NB4 (cell line): ENCODE measurements at regions not wholly inside any gene's neighbourhood (a gene's known extent, or its start where the extent isn't known, plus 50 kb on each side); places are given as distances from the start of the nearest gene placed in this dataset.

ENCODE experiments used
- DNase-seq: peaks from one replicate; pipeline ENCODE4 v3.0.0; 2010; ENCODE audit warnings: low read depth
- H3K4me3 ChIP-seq: one replicate; pipeline ENCODE4 v1.5.1; 2011; ENCODE audit warnings: mild to moderate bottlenecking, low read depth, low read length, moderate library complexity
- CTCF ChIP-seq: IDR thresholded peaks from one replicate; pipeline ENCODE4 v1.5.1; 2012; ENCODE audit warnings: low read depth, low read length
- MAX ChIP-seq: IDR thresholded peaks from 2 replicates; pipeline ENCODE4 v1.6.1; 2011; ENCODE audit warnings: low read depth, low read length
- MYC ChIP-seq: IDR thresholded peaks from 2 replicates; pipeline ENCODE4 v1.6.1; 2011; ENCODE audit warnings: low read depth, low read length
- POLR2A ChIP-seq: IDR thresholded peaks from 2 replicates; pipeline ENCODE4 v1.6.1; 2011; ENCODE audit warnings: mild to moderate bottlenecking; ENCODE audit not compliant: insufficient read length; ENCODE audit errors: extremely low read depth

GRCh38 chr16:79267781-79268180 is 332.8 kb downstream of the MAF start:
- no peak overlapping the region for H3K4me3 ChIP-seq
- DNase-seq, result no peak
- TF ChIP-seq POLR2A (no peak), CTCF (no peak), MAX (no peak), MYC (no peak)

GRCh38 chr16:79267146-79267545 is 333.4 kb downstream of the MAF start:
- TF ChIP-seq MAX (no peak), CTCF (no peak), MYC (no peak), POLR2A (no peak)
- no peak for DNase-seq
- no peak overlapping the region for H3K4me3 ChIP-seq

GRCh38 chr16:79265701-79266100 is 334.8 kb downstream of the MAF start:
- no peak for DNase-seq
- H3K4me3 ChIP-seq, result no peak overlapping the region
- TF ChIP-seq CTCF (no peak), MYC (no peak), POLR2A (no peak), MAX (no peak)

GRCh38 chr16:79265196-79265595 is 335.3 kb downstream of the MAF start:
- no peak for TF ChIP-seq MYC
- no peak for TF ChIP-seq MAX
- no peak for TF ChIP-seq CTCF
- TF ChIP-seq POLR2A, result no peak
- no peak for DNase-seq
- H3K4me3 ChIP-seq, result no peak overlapping the region

GRCh38 chr16:79264237-79265109 is 336.1 kb downstream of the MAF start:
- TF ChIP-seq MAX (no peak), MYC (no peak), POLR2A (no peak), CTCF (no peak)
- DNase-seq, result peak; percentile 42
- H3K4me3 ChIP-seq, result no peak overlapping the region
